Colonic mucosa (tissue), 4 donors: ENCODE measurements at regions not wholly inside any gene's neighbourhood (a gene's known extent, or its start where the extent isn't known, plus 50 kb on each side); places are given as distances from the start of the nearest gene placed in this dataset.

Experiments used
- DNase-seq: peaks from one replicate; pipeline ENCODE4 v3.0.0-alpha.2; 2020
- H3K27ac ChIP-seq: fragments of 200-600 bp; one replicate; pipeline ENCODE4 v1.8.0; 2021
- H3K27me3 ChIP-seq: fragments of 200-600 bp; one replicate; pipeline ENCODE4 v1.8.0; 2021
- H3K36me3 ChIP-seq: fragments of 200-600 bp; one replicate; pipeline ENCODE4 v1.8.0; 2021
- H3K4me1 ChIP-seq: fragments of 200-600 bp; one replicate; pipeline ENCODE4 v1.8.0; 2021; ENCODE audit warnings: mild to moderate bottlenecking
- H3K4me3 ChIP-seq: fragments of 200-600 bp; one replicate; pipeline ENCODE4 v1.8.0; 2021
- H3K9ac ChIP-seq, 2 donors: one replicate each; pipeline ENCODE4 v1.7.0; 2013; ENCODE audit warnings: control low read depth in 2 of 2, low read depth in 2 of 2, low read length in 2 of 2
- H3K9me3 ChIP-seq: fragments of 200-600 bp; one replicate; pipeline ENCODE4 v1.8.0; 2021
- intact Hi-C: fragments of 100-400 bp; cut with DNase I; formaldehyde crosslinking; loops from one replicate; pipeline ENCODE4 v1.14.1; 2022
- TF ChIP-seq, protein P1 (sequence below): fragments of 200-600 bp; IDR thresholded peaks from one replicate; pipeline ENCODE4 v1.8.0; 2022; ENCODE audit warnings: antibody characterized with exemption, mild to moderate bottlenecking
- donor health status: healthy.
- donor health status: DM: no; HTN: no; CAD: no.
- donor health status: DM: no; HTN: no; CAD: no.

GRCh38 chr6:21999741-22000140 is 297.1 kb downstream of the PRL start:
- no peak overlapping the region for H3K4me3 ChIP-seq
- intact Hi-C loops = no loop called here
- H3K4me1 ChIP-seq = no peaks in the 10 kb centered on the region
- DNase-seq = no peak
- no peaks in the 10 kb centered on the region for H3K9me3 ChIP-seq
- H3K27me3 ChIP-seq = no peaks in the 10 kb centered on the region
- TF ChIP-seq, protein P1, sequence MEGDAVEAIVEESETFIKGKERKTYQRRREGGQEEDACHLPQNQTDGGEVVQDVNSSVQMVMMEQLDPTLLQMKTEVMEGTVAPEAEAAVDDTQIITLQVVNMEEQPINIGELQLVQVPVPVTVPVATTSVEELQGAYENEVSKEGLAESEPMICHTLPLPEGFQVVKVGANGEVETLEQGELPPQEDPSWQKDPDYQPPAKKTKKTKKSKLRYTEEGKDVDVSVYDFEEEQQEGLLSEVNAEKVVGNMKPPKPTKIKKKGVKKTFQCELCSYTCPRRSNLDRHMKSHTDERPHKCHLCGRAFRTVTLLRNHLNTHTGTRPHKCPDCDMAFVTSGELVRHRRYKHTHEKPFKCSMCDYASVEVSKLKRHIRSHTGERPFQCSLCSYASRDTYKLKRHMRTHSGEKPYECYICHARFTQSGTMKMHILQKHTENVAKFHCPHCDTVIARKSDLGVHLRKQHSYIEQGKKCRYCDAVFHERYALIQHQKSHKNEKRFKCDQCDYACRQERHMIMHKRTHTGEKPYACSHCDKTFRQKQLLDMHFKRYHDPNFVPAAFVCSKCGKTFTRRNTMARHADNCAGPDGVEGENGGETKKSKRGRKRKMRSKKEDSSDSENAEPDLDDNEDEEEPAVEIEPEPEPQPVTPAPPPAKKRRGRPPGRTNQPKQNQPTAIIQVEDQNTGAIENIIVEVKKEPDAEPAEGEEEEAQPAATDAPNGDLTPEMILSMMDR = no peak
- no peaks in the 10 kb centered on the region for H3K36me3 ChIP-seq
- H3K9ac ChIP-seq = no peak overlapping the region
- no peak overlapping the region for H3K27ac ChIP-seq

- intact Hi-C loops = no loop called here
- Histone ChIP-seq H3K27ac (no peak overlapping the region), H3K27me3 (no peaks in the 10 kb centered on the region), H3K9me3 (no peaks in the 10 kb centered on the region), H3K4me1 (no peaks in the 10 kb centered on the region), H3K9ac (no peak overlapping the region), H3K36me3 (no peaks in the 10 kb centered on the region), H3K4me3 (no peak overlapping the region)
- TF ChIP-seq, protein P1 = no peak
- DNase-seq = no peak
These were observed 295.3 kb downstream of the PRL start for GRCh38 chr6:22001396-22002027.

DNA sequence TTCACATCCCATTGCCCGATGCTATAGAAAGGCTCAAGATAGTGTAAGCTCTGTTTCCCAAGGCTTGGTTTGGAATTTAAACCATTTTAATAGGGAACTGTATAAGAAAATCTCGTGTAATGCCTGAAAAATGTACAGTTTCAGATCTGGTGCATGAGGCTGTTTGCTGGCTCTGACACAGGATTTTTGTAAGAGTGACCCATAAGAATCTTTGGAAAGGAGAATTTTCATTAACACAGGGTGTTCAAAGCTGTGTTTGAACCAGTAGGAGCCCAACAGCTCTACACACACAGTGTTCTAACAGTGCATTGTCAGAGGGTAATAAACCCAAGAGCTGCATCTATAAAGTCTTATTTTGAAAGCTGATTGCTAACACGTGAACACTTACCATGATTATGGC is 293.5 kb downstream of the PRL start:
- no peak overlapping the region for H3K4me3 ChIP-seq
- TF ChIP-seq, protein P1 = no peak
- no peaks in the 10 kb centered on the region for H3K4me1 ChIP-seq
- no peaks in the 10 kb centered on the region for H3K36me3 ChIP-seq
- no peak overlapping the region for H3K9ac ChIP-seq
- H3K9me3 ChIP-seq = no peaks in the 10 kb centered on the region
- no peaks in the 10 kb centered on the region for H3K27me3 ChIP-seq
- no peak overlapping the region for H3K27ac ChIP-seq
- no peak for DNase-seq
- intact Hi-C loops = no loop called here

DNA sequence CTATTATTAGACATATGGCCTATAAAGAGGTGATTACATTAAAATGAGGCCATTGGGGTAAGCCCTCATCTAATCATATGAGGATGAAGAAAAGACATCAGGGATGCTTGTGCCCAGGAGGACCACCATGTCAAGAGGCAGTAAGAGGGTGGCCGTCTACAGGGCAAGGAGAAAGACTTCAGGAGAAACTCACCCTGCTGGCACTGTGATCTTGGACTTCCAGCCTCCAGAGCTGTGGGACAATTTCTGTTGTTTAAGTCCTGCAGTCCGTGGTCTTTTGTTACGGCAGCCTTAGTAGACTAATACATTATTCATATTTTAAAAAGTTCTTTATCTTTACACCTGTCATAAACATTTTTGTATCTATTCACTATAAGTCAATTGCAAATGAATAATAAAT is 290.0 kb downstream of the PRL start:
- no peak overlapping the region for H3K27ac ChIP-seq
- intact Hi-C loops = no loop called here
- no peak overlapping the region for H3K4me3 ChIP-seq
- H3K36me3 ChIP-seq = no peaks in the 10 kb centered on the region
- TF ChIP-seq, protein P1 = no peak
- H3K4me1 ChIP-seq = no peaks in the 10 kb centered on the region
- no peaks in the 10 kb centered on the region for H3K27me3 ChIP-seq
- DNase-seq = no peak
- H3K9ac ChIP-seq = no peak overlapping the region
- no peaks in the 10 kb centered on the region for H3K9me3 ChIP-seq

DNA sequence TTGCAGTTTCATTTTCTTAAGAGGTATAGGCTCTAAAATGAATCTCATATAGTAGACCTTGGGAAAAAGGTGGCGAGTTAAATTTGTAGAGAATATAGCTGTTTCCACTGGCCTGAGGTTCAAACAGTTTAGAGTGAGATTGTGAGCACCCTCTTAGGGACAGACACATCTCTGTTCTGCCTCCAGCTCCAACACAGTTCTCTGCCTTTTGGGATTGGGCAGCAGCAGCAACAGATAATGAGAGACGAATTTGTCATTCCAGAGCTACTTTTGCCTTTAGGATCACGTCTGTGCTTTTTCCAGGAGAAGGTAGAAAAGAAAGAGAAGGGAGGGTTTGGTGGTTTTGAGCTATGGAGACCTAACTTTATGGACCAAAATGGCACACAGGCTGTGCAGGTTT is 289.4 kb downstream of the PRL start:
- no peak overlapping the region for H3K4me3 ChIP-seq
- TF ChIP-seq, protein P1 = no peak
- DNase-seq = no peak
- no peaks in the 10 kb centered on the region for H3K27me3 ChIP-seq
- no peak overlapping the region for H3K27ac ChIP-seq
- no peaks in the 10 kb centered on the region for H3K9me3 ChIP-seq
- H3K4me1 ChIP-seq = no peaks in the 10 kb centered on the region
- no peaks in the 10 kb centered on the region for H3K36me3 ChIP-seq
- intact Hi-C loops = no loop called here
- H3K9ac ChIP-seq = no peak overlapping the region
